GM06990 (cell line): ENCODE measurements at regions not wholly inside any gene's neighbourhood (a gene's known extent, or its start where the extent isn't known, plus 50 kb on each side); places are given as distances from the start of the nearest gene placed in this dataset.

Experiments used
- DNase-seq: peaks from one replicate; pipeline ENCODE4 v3.0.0-alpha.2; 2011; ENCODE audit not compliant: insufficient read length; ENCODE audit errors: extremely low read depth
- H3K27me3 ChIP-seq: replicated peaks from 2 replicates; pipeline ENCODE4 v1.6.0; 2011; ENCODE audit warnings: low read length; ENCODE audit not compliant: control insufficient read depth, insufficient read depth
- H3K36me3 ChIP-seq: 2 replicates; pipeline ENCODE4 v1.5.1; 2011; ENCODE audit warnings: low read length; ENCODE audit not compliant: control insufficient read depth, insufficient read depth
- H3K4me3 ChIP-seq: replicated peaks from 2 replicates; pipeline ENCODE4 v1.5.1; 2011; ENCODE audit warnings: low read depth, mild to moderate bottlenecking, control low read depth, low read length
- TF ChIP-seq, protein P1 (sequence below): IDR thresholded peaks from 2 replicates; pipeline ENCODE4 v1.5.1; 2011; ENCODE audit warnings: low read length, control low read depth, mild to moderate bottlenecking, inconsistent platforms; ENCODE audit not compliant: insufficient read depth, poor library complexity, severe bottlenecking

- DNase-seq, result no peak
- TF ChIP-seq, protein P1, sequence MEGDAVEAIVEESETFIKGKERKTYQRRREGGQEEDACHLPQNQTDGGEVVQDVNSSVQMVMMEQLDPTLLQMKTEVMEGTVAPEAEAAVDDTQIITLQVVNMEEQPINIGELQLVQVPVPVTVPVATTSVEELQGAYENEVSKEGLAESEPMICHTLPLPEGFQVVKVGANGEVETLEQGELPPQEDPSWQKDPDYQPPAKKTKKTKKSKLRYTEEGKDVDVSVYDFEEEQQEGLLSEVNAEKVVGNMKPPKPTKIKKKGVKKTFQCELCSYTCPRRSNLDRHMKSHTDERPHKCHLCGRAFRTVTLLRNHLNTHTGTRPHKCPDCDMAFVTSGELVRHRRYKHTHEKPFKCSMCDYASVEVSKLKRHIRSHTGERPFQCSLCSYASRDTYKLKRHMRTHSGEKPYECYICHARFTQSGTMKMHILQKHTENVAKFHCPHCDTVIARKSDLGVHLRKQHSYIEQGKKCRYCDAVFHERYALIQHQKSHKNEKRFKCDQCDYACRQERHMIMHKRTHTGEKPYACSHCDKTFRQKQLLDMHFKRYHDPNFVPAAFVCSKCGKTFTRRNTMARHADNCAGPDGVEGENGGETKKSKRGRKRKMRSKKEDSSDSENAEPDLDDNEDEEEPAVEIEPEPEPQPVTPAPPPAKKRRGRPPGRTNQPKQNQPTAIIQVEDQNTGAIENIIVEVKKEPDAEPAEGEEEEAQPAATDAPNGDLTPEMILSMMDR, result no peak
- Histone ChIP-seq H3K4me3 (no peak overlapping the region), H3K36me3 (no peaks in the 10 kb centered on the region), H3K27me3 (no peaks in the 10 kb centered on the region)
Observed at GRCh38 chr14:48429512-48429911, 754.1 kb upstream of the MDGA2 start.

DNA sequence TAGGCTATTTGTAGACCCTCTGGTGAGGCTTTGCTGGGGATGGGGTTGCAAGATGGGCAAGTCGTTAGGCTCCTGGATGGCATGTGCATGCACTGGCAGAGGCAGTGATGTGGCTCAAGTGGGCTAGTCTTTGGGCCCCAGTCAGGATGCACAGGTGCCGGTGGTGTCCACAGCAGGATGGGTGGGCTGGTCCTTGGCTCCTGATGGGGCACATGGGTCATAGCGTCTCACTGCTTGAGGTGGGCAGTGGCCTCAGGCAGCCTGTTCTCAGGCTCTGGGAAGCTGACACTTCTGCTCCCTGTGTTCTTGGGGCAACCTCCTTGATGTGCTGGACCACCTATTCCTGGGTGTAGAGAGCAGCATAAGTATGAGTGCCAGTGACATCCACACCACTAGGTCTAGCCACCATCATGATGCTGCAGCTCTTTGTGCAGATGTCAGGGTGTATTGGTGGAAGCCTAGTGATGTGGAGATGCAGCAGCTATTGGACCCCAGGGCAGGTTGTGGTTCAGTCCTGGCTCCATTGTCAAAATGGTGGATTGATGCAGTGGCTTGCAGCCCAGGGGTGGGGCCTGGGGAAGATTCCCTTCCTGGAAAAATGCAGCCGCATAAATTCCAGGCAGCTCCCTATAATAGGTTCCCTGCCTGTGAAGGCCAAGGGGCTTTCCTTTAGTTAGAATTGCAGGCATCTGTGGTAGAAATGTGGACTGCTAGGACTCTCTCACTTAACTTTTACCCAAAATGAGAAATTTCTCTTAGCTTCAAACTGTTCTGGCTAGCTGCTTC, 742.5 kb upstream of the MDGA2 start:
- no peak for DNase-seq
- no peaks in the 10 kb centered on the region for H3K27me3 ChIP-seq
- TF ChIP-seq, protein P1, result no peak
- no peaks in the 10 kb centered on the region for H3K36me3 ChIP-seq
- no peak overlapping the region for H3K4me3 ChIP-seq

DNA sequence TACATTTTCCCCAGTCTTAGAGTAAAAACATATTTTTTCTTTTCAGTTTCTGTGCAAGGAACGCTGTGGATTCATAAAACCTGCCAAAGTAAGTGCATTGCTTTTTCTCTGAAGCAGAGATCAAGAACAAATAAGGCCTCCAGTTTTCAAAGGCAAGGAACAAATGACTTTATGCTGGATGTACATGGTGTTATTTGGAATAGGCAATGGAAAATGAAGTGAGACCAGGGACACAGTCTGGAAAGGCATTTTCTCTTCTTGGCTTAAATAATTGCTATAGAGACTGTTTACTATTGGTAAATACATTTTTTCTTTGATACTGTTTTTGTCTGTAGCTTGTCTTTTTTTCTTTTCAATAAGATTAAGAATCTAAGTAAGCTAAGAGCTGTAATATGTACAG, 725.9 kb upstream of the MDGA2 start:
- Histone ChIP-seq H3K4me3 (no peak overlapping the region), H3K36me3 (no peaks in the 10 kb centered on the region), H3K27me3 (no peaks in the 10 kb centered on the region)
- DNase-seq, result no peak
- TF ChIP-seq, protein P1, result no peak

- no peaks in the 10 kb centered on the region for H3K36me3 ChIP-seq
- H3K4me3 ChIP-seq, result no peak overlapping the region
- DNase-seq, result no peak
- TF ChIP-seq, protein P1, result peak; percentile 48
- H3K27me3 ChIP-seq, result no peaks in the 10 kb centered on the region
Observed at GRCh38 chr14:48398675-48399282, 723.4 kb upstream of the MDGA2 start.

- Histone ChIP-seq H3K27me3 (no peaks in the 10 kb centered on the region), H3K4me3 (no peak overlapping the region), H3K36me3 (no peaks in the 10 kb centered on the region)
- TF ChIP-seq, protein P1, result no peak
- no peak for DNase-seq
Observed at GRCh38 chr14:48391661-48392060, 716.3 kb upstream of the MDGA2 start.
